Neural cell (in vitro differentiated cells): ENCODE measurements at regions not wholly inside any gene's neighbourhood (a gene's known extent, or its start where the extent isn't known, plus 50 kb on each side); places are given as distances from the start of the nearest gene placed in this dataset.
A peak's percentile ranks its signal among the peaks of the same experiment; 100 is the strongest.

Source experiments
- H2AFZ ChIP-seq: fragments of 200-600, 300-800 bp; sonication (generic), shearing (Covaris generic); 2 replicates; pipeline ENCODE4 v1.6.0; 2014; ENCODE audit warnings: low read depth, mild to moderate bottlenecking, antibody characterized with exemption, low read length, moderate library complexity
- H3F3A ChIP-seq: fragments of 200-600 bp; shearing (Covaris generic); 2 replicates; pipeline ENCODE4 v1.6.1; 2016; ENCODE audit warnings: mild to moderate bottlenecking, moderate library complexity, mixed read lengths, antibody characterized with exemption, low read length; ENCODE audit not compliant: insufficient read depth, poor library complexity, severe bottlenecking
- H3K27ac ChIP-seq: fragments of 200-600, 300-800 bp; sonication (generic), shearing (Covaris generic); 2 replicates; pipeline ENCODE4 v1.5.1; 2014; ENCODE audit warnings: mild to moderate bottlenecking, low read length, moderate library complexity
- H3K27me3 ChIP-seq: fragments of 300-800, 200-600 bp; sonication (generic), shearing (Covaris generic); 2 replicates; pipeline ENCODE4 v1.6.0; 2014; ENCODE audit warnings: mild to moderate bottlenecking, low read depth, low read length, moderate library complexity; ENCODE audit not compliant: insufficient read depth
- H3K36me3 ChIP-seq: fragments of 300-800, 200-600 bp; sonication (generic), shearing (Covaris generic); 2 replicates; pipeline ENCODE4 v1.5.1; 2014; ENCODE audit warnings: mild to moderate bottlenecking, antibody characterized with exemption, low read length, moderate library complexity; ENCODE audit not compliant: insufficient read depth
- H3K4me2 ChIP-seq: fragments of 300-800, 200-600 bp; sonication (generic), shearing (Covaris generic); 2 replicates; pipeline ENCODE4 v1.6.0; 2014; ENCODE audit warnings: mild to moderate bottlenecking, low read length
- H3K4me3 ChIP-seq: fragments of 300-800, 200-600 bp; sonication (generic), shearing (Covaris generic); 2 replicates; pipeline ENCODE4 v1.5.1; 2014; ENCODE audit warnings: mild to moderate bottlenecking, low read length, moderate library complexity
- H3K79me2 ChIP-seq: fragments of 200-600 bp; shearing (Covaris generic); replicated peaks from 2 replicates; pipeline ENCODE4 v1.6.0; 2014; ENCODE audit warnings: mild to moderate bottlenecking, low read length, moderate library complexity; ENCODE audit not compliant: insufficient read depth
- H3K9ac ChIP-seq: fragments of 300-800, 200-600 bp; sonication (generic), shearing (Covaris generic); 2 replicates; pipeline ENCODE4 v1.6.1; 2016; ENCODE audit warnings: mild to moderate bottlenecking, low read length, mixed read lengths
- H3K9me2 ChIP-seq: fragments of 200-600 bp; shearing (Covaris generic); 2 replicates; pipeline ENCODE4 v1.6.1; 2016; ENCODE audit warnings: mild to moderate bottlenecking, low read length, mixed read lengths; ENCODE audit not compliant: insufficient read depth
- H3K9me3 ChIP-seq: fragments of 200-600, 300-800 bp; sonication (generic), shearing (Covaris generic); 2 replicates; pipeline ENCODE4 v1.6.1; 2016; ENCODE audit warnings: mild to moderate bottlenecking, mixed run types, low read length, moderate library complexity, mixed read lengths
- H4K20me1 ChIP-seq: fragments of 200-600 bp; shearing (Covaris generic); 2 replicates; pipeline ENCODE4 v1.6.1; 2016; ENCODE audit warnings: mild to moderate bottlenecking, mixed run types; ENCODE audit not compliant: insufficient read depth
- CTCF ChIP-seq: fragments of 450-650 bp; IDR thresholded peaks from 2 replicates; pipeline ENCODE4 v1.5.1; 2014; ENCODE audit warnings: antibody characterized with exemption, mild to moderate bottlenecking, moderate library complexity; ENCODE audit not compliant: poor library complexity, severe bottlenecking
- EP300 ChIP-seq: fragments of 450-650 bp; conservative IDR thresholded peaks from 2 replicates; pipeline ENCODE4 v1.6.1; 2014; ENCODE audit warnings: antibody characterized with exemption, mild to moderate bottlenecking, moderate library complexity; ENCODE audit not compliant: poor library complexity, severe bottlenecking
- EZH2 ChIP-seq: fragments of 200-600, 300-800 bp; shearing (Covaris generic), sonication (generic); IDR thresholded peaks from 2 replicates; pipeline ENCODE4 v1.6.1; 2014; ENCODE audit warnings: antibody characterized with exemption, low read length, borderline replicate concordance, mild to moderate bottlenecking; ENCODE audit not compliant: insufficient read depth, poor library complexity, severe bottlenecking
- MXI1 ChIP-seq: fragments of 450-650 bp; conservative IDR thresholded peaks from 2 replicates; pipeline ENCODE4 v1.6.1; 2014; ENCODE audit warnings: antibody characterized with exemption, mild to moderate bottlenecking; ENCODE audit not compliant: poor library complexity, severe bottlenecking
- POLR2AphosphoS5 ChIP-seq: IDR thresholded peaks from 2 replicates; pipeline ENCODE4 v1.6.1; 2012
- RAD21 ChIP-seq: fragments of 450-650 bp; conservative IDR thresholded peaks from 2 replicates; pipeline ENCODE4 v1.6.1; 2014; ENCODE audit warnings: antibody characterized with exemption, mild to moderate bottlenecking, moderate library complexity
- REST ChIP-seq: IDR thresholded peaks from 2 replicates; pipeline ENCODE4 v1.6.1; 2012; ENCODE audit warnings: borderline replicate concordance
- SMC3 ChIP-seq: fragments of 450-650 bp; conservative IDR thresholded peaks from 2 replicates; pipeline ENCODE4 v1.6.1; 2014; ENCODE audit warnings: antibody characterized with exemption, mild to moderate bottlenecking, moderate library complexity; ENCODE audit not compliant: poor library complexity
- TAF1 ChIP-seq: IDR thresholded peaks from 2 replicates; pipeline ENCODE4 v1.6.1; 2012; ENCODE audit warnings: low read depth

GRCh38 chr5:28561522-28561921 lies 1523.1 kb upstream of the CDH9 start:
- no peaks in the 10 kb centered on the region for H3F3A ChIP-seq
- no peaks in the 10 kb centered on the region for H4K20me1 ChIP-seq
- H2AFZ ChIP-seq, result no peak overlapping the region
- H3K9me3 ChIP-seq, result no peaks in the 10 kb centered on the region
- H3K9ac ChIP-seq, result no peak overlapping the region
- no peaks in the 10 kb centered on the region for H3K79me2 ChIP-seq
- H3K27ac ChIP-seq, result no peak overlapping the region
- no peak overlapping the region for H3K4me3 ChIP-seq
- no peaks in the 10 kb centered on the region for H3K36me3 ChIP-seq
- H3K4me2 ChIP-seq, result no peak overlapping the region
- no peak for TF ChIP-seq POLR2AphosphoS5
- no peak for TF ChIP-seq REST
- TF ChIP-seq EZH2, result no peak
- no peak for TF ChIP-seq TAF1
- no peak for TF ChIP-seq EP300
- no peak for TF ChIP-seq RAD21
- TF ChIP-seq CTCF, result no peak
- no peak for TF ChIP-seq MXI1
- no peak for TF ChIP-seq SMC3
- no peaks in the 10 kb centered on the region for H3K9me2 ChIP-seq
- no peaks in the 10 kb centered on the region for H3K27me3 ChIP-seq

- no peak for TF ChIP-seq EZH2
- peak; percentile 41 for TF ChIP-seq EP300
- no peak for TF ChIP-seq SMC3
- no peak for TF ChIP-seq MXI1
- no peak for TF ChIP-seq CTCF
- no peak for TF ChIP-seq RAD21
- no peak for TF ChIP-seq POLR2AphosphoS5
- no peak for TF ChIP-seq TAF1
- no peak for TF ChIP-seq REST
- no peaks in the 10 kb centered on the region for H3K9me3 ChIP-seq
- H3K27ac ChIP-seq, result no peak overlapping the region
- no peaks in the 10 kb centered on the region for H3K36me3 ChIP-seq
- H3F3A ChIP-seq, result no peaks in the 10 kb centered on the region
- no peak overlapping the region for H3K9ac ChIP-seq
- no peaks in the 10 kb centered on the region for H3K9me2 ChIP-seq
- no peak overlapping the region for H3K4me3 ChIP-seq
- no peaks in the 10 kb centered on the region for H3K27me3 ChIP-seq
- H3K79me2 ChIP-seq, result no peaks in the 10 kb centered on the region
- no peak overlapping the region for H3K4me2 ChIP-seq
- no peaks in the 10 kb centered on the region for H4K20me1 ChIP-seq
- H2AFZ ChIP-seq, result no peak overlapping the region
These were observed 1519.8 kb upstream of the CDH9 start for GRCh38 chr5:28558196-28558595.
